ENCODE measurements at regions not wholly inside any gene's neighbourhood (a gene's known extent, or its start where the extent isn't known, plus 50 kb on each side); places are given as distances from the start of the nearest gene placed in this dataset.
"Not testable (repeated sequence)": the region's sequence is repeated elsewhere in the genome, so short reads cannot be mapped to it uniquely, and the experiment has no call there.

GRCh38 chr4:103499094-103499493 is 220.7 kb downstream of the TACR3 start:
- DNase-seq (ENCODE audit: low read depth, low spot score) = no peak
- H3K27ac ChIP-seq = no peak overlapping the region

- no peak overlapping the region for H3K27ac ChIP-seq
- no peak for DNase-seq (ENCODE audit: low read depth, low spot score)
Observed at GRCh38 chr4:103498161-103499070, 221.4 kb downstream of the TACR3 start.

DNA sequence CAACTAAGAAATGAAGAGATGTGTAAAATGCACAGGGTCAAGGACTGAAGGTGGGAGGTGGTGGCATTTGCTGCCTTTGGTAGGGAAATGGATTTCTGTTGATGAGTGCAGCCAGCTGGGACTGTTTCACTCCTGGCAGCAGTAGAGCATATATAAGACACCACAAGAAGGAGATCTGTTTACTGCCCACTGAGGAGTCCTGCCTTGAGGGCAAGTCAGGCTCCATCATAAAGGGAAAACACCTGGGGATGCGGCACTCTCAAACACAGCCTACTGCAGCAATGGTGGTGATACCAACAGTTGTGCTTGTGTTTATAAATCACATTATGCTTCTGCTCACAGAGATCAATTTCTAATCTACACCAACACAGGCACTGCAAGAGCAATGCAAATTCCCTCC is 222.1 kb downstream of the TACR3 start:
- no peak overlapping the region for H3K27ac ChIP-seq
- DNase-seq (ENCODE audit: low read depth, low spot score) = no peak

DNA sequence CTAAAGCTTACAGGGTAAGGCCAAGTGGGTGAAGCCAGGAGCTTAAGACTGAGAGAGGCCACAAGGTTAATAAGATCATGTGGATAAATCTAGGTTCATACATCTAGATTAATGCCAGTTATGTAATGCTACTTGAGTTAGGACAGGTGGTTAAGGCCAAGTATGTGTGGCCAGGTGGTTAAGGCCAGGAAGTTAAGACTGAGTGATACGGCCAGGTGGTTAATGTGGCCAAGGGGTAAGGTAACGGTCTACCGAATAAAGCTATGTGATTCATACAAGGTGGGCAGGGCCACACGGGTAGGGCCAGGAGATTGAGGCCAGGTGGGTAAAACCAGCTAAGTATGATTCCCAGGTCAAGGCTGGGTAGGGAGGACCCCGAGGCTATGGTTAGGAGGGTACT is 223.0 kb downstream of the TACR3 start:
- H3K27ac ChIP-seq = no peak overlapping the region
- DNase-seq (ENCODE audit: low read depth, low spot score) = no peak

GRCh38 chr4:103493450-103494159 is 226.2 kb downstream of the TACR3 start:
- no peak overlapping the region for H3K27ac ChIP-seq
- no peak for DNase-seq (ENCODE audit: low read depth, low spot score)

DNA sequence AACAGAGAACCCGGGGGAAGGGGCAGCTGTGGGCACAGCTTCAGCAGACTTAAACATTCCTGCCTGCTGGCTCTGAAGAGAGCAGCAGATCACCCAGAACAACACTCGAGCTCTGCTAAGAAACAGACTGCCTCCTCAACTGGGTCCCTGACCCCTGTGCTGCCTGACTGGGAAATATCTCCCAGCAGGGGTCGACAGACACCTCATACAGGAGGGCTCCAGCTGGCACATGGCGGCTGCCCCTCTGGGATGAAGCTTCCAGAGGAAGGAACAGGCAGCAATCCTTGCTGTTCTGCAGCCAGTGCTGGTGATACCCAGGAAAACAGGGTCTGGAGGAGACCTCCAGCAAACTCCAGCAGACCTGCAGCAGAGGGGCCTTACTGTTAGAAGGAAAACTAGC is 234.5 kb downstream of the TACR3 start:
- not testable (repeated sequence) for DNase-seq (ENCODE audit: low read depth, low spot score); H3K27ac ChIP-seq

- no peak overlapping the region for H3K27ac ChIP-seq
Observed at GRCh38 chr4:103484521-103484920, 235.3 kb downstream of the TACR3 start.

GRCh38 chr4:103482893-103483292 is 236.9 kb downstream of the TACR3 start:
- DNase-seq (ENCODE audit: low read depth, low spot score) = no peak
- H3K27ac ChIP-seq = no peak overlapping the region

More at GRCh38 chr4:103484521-103484920, 235.3 kb downstream of the TACR3 start:
- no peak for DNase-seq (ENCODE audit: low read depth, low spot score)

- DNase-seq (ENCODE audit: low read depth, low spot score) = no peak
- no peak overlapping the region for H3K27ac ChIP-seq
Observed at GRCh38 chr4:103482471-103482870, 237.3 kb downstream of the TACR3 start.

DNA sequence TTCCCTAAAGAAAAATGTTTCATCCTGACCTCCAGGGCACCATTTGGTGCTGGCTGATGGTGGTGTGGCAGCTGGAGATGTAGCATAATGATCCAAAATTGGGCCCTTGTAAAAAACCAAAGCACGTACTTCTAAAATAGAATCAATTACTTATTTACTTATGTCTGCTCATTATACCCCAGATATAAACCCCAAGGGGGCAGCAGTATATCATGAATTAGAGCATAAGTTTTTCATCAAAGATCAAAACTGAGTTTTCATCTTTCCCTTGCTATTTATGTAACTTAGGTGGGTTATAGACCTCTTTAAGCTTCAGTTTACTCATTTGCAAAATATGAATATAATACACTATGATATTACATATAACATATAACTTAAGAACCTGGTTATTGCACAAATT is 241.1 kb downstream of the TACR3 start:
- H3K27ac ChIP-seq = no peak overlapping the region
- no peak for DNase-seq (ENCODE audit: low read depth, low spot score)

DNA sequence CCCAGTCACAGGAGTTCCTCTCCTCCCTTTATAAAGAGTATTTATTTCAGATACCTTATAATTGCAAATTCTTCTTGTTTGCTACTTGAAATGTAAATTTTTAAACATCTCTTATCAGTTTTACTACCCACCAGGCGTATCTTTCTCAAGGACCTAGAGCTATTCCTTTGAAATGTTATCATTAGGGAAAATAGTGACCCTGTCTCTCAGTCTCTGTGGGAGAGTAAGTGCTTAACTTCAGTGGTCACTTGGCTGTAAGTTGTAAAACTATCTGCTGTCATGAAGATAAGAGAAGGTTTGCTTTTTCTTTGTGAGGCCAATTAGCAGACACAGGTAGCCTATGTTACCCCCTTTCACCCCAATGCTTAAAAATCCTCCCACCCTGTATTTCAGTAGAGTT is 241.6 kb downstream of the TACR3 start:
- no peak for DNase-seq (ENCODE audit: low read depth, low spot score)
- H3K27ac ChIP-seq = no peak overlapping the region

DNA sequence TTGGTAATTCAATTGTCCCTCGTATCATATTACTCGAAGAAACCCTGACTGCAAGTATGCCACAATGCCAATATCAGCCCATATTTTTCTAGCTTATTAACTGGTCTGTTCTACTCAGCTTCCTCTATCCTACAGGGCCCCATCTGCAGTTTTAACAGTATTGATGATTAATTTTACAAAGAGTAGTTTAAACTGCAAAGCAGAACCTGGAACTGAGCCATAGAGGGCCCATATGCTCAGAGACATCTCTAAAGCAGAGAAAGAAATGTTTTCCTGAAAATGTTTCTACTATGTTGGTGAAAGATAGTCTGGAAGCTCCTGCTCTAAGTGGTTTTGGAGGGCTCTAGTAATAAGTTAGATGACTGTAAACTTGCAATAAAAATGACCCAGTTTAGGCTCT is 259.4 kb upstream of the CENPE start:
- DNase-seq (ENCODE audit: low read depth, low spot score) = no peak
- no peak overlapping the region for H3K27ac ChIP-seq

DNA sequence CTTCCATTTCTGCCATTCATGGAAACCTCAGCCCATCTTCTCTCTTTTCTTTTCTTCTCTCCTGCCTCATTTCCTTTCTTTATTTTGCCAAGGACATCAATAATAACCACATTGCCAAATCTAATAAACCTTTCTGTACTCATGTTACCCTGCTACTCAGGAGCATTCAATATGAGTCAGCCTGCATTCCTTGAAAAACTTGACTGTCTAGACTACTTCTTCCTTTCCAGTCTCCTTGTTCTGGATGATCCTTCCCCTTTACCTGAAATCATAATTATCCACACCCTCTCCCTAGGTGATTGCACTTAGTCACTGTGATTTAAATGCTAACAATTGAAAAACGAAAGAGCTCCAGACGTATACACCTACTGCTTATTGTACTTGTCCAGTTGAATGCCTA is 253.2 kb upstream of the CENPE start:
- H3K27ac ChIP-seq = peak overlapping the region; percentile 75
- peak; percentile 85 for DNase-seq (ENCODE audit: low read depth, low spot score)

- no peak for DNase-seq (ENCODE audit: low read depth, low spot score)
- peak overlapping the region; percentile 75 for H3K27ac ChIP-seq
Observed at GRCh38 chr4:103450693-103451092, 252.6 kb upstream of the CENPE start.

GRCh38 chr4:103449296-103450023 is 251.3 kb upstream of the CENPE start:
- no peak overlapping the region for H3K27ac ChIP-seq
- DNase-seq (ENCODE audit: low read depth, low spot score) = no peak

GRCh38 chr4:103445377-103445776 is 247.2 kb upstream of the CENPE start:
- no peak overlapping the region for H3K27ac ChIP-seq

GRCh38 chr4:103443324-103443723 is 245.2 kb upstream of the CENPE start:
- DNase-seq (ENCODE audit: low read depth, low spot score) = no peak
- no peak overlapping the region for H3K27ac ChIP-seq

More at GRCh38 chr4:103445377-103445776, 247.2 kb upstream of the CENPE start:
- DNase-seq (ENCODE audit: low read depth, low spot score) = no peak

DNA sequence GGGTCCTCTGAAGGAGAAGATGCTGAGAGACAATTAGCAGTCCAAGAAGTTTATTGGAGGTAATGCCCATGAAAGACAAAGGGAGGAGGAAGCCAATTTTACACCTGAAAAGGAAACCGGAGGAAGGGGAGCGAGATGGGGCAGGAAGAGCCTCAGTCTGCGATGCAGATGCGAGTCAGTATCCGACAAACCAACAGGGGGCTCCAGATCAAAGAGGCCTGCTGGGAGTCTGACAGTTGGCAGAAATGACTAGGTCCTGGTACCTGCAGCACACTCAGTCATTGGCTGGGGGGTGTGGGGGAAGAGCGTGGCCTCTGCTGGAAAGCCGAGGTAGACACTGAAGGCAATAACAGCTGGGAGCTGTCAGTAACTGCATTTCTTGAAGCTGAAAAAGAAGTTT is 231.1 kb upstream of the CENPE start:
- no peak for DNase-seq (ENCODE audit: low read depth, low spot score)
- H3K27ac ChIP-seq = no peak overlapping the region

- H3K27ac ChIP-seq = peak overlapping the region; percentile 18
- DNase-seq (ENCODE audit: low read depth, low spot score) = no peak
Observed at GRCh38 chr4:103425406-103425805, 227.3 kb upstream of the CENPE start.

DNA sequence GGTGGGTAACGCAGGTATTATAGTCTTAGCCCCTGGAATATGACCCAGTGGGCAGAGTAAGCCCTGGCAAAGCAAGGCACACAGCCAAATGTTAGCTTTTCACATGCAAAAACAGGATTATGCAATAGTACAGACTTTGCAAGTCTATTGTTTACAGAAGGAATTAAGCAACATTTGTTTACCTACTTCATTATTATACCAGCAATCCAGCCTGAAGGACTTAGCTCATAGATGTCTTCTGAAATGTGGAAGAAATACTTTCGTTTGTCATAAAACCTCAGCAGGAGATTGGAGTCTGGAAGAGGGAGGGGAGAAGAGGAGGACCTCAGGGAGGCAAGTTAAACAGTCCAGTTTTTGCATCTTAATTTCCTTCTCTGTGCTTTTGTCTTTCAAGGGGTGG is 226.7 kb upstream of the CENPE start:
- DNase-seq (ENCODE audit: low read depth, low spot score) = peak; percentile 59
- peak overlapping the region; percentile 18 for H3K27ac ChIP-seq

- DNase-seq (ENCODE audit: low read depth, low spot score) = no peak
- no peak overlapping the region for H3K27ac ChIP-seq
Observed at GRCh38 chr4:103423261-103423660, 225.1 kb upstream of the CENPE start.
